Pancreas (tissue), 10 donors: ENCODE measurements at regions not wholly inside any gene's neighbourhood (a gene's known extent, or its start where the extent isn't known, plus 50 kb on each side); places are given as distances from the start of the nearest gene placed in this dataset.

ENCODE experiments used
- ATAC-seq, 4 donors: fragments of 200-7000 bp; cut with Tn5 transposase; one replicate each; pipeline versions ENCODE4 v1.8.0 to v1.9.1; 2020; ENCODE audit warnings: mild to moderate bottlenecking in 4 of 4, moderate library complexity in 4 of 4
- DNase-seq, 6 donors: peaks; one replicate each; pipeline ENCODE4 v3.0.0-alpha.2; 2020
- FAIRE-seq: peaks from 2 replicates; lab custom pipeline; 2012; peaks lifted over from hg19 to GRCh38; lab: Jason Lieb, UNC
- H3K27ac ChIP-seq, 4 donors: fragments of 200-600 bp; sonication (generic); 1 replicate in 3 of 4; 2 replicates in 1 of 4; pipeline versions ENCODE4 v1.5.0 to v1.8.0; 2020
- H3K27me3 ChIP-seq, 4 donors: fragments of 200-600 bp; one replicate each; pipeline ENCODE4 v1.8.0; 2021
- H3K36me3 ChIP-seq, 3 donors: fragments of 200-600 bp; sonication (generic) in 1 of 3; one replicate each; pipeline versions ENCODE4 v1.5.0 to v1.8.0; 2020 to 2021
- H3K4me1 ChIP-seq, 3 donors: fragments of 200-600 bp; one replicate each; pipeline ENCODE4 v1.8.0; 2021
- H3K4me3 ChIP-seq, 4 donors: fragments of 200-600 bp; sonication (generic) in 2 of 4; one replicate each; pipeline versions ENCODE4 v1.5.0 to v1.8.0; 2020 to 2021
- H3K9me3 ChIP-seq, 4 donors: fragments of 200-600 bp; one replicate each; pipeline ENCODE4 v1.8.0; 2021
- WGBS, 2 donors: extraction: QIAGEN DNeasy Blood & Tissue Kit; methylation state at CpG; one replicate each; pipeline ENCODE4 v1.1.7; 2013; 5-methylcytosine and 5-hydroxymethylcytosine counted together
- intact Hi-C, 3 donors: fragments of 100-400 bp; cut with DNase I; formaldehyde crosslinking; loops; one replicate each; pipeline versions ENCODE4 v1.11.1 to v1.14.2; 2022
- TF ChIP-seq, protein P1 (sequence below), 4 donors: fragments of 200-600 bp; sonication (generic) in 3 of 4; IDR thresholded peaks; one replicate each; pipeline versions ENCODE4 v1.5.0 to v1.8.0; 2021; ENCODE audit warnings: antibody characterized with exemption in 4 of 4
- donor health status: healthy with polysubstance abuse.
- donor health status: DM: no; HTN: no; CAD: no; lungs with moderate emphysema.
- donor health status: DM: no; HTN: no; CAD: no.
- donor health status: control.
- donor health status: control.
- donor health status: Bipolar disorder and iron deficiency.
- donor health status: DM: yes; HTN: yes; CAD: no.
- donor health status: DM: no; HTN: no; CAD: no.
- donor health status: DM: no; HTN: no; CAD: no.
- donor health status: DM: yes; HTN: yes; CAD: no.

- H3K36me3 ChIP-seq: no peaks in the 10 kb centered on the region
- TF ChIP-seq, protein P1, sequence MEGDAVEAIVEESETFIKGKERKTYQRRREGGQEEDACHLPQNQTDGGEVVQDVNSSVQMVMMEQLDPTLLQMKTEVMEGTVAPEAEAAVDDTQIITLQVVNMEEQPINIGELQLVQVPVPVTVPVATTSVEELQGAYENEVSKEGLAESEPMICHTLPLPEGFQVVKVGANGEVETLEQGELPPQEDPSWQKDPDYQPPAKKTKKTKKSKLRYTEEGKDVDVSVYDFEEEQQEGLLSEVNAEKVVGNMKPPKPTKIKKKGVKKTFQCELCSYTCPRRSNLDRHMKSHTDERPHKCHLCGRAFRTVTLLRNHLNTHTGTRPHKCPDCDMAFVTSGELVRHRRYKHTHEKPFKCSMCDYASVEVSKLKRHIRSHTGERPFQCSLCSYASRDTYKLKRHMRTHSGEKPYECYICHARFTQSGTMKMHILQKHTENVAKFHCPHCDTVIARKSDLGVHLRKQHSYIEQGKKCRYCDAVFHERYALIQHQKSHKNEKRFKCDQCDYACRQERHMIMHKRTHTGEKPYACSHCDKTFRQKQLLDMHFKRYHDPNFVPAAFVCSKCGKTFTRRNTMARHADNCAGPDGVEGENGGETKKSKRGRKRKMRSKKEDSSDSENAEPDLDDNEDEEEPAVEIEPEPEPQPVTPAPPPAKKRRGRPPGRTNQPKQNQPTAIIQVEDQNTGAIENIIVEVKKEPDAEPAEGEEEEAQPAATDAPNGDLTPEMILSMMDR (IDR thresholded peaks at IDR 0.05): no peak
- WGBS, 2 donors: 60 to 65% methylated on average over 2 of the region's 2 CpGs
- no peaks in the 10 kb centered on the region for H3K9me3 ChIP-seq
- H3K4me1 ChIP-seq: peaks cover 0 to 3% (median 0%) of the 10 kb centered on the region in 3 donors
- no peak overlapping the region for H3K27ac ChIP-seq
- no peaks in the 10 kb centered on the region for H3K27me3 ChIP-seq
- no peak overlapping the region for H3K4me3 ChIP-seq
- DNase-seq (no peak), ATAC-seq (no peak), FAIRE-seq (no peak)
- intact Hi-C loops: no loop called here
Observed at GRCh38 chr15:47390208-47390765, 327.0 kb upstream of the SEMA6D start.

DNA sequence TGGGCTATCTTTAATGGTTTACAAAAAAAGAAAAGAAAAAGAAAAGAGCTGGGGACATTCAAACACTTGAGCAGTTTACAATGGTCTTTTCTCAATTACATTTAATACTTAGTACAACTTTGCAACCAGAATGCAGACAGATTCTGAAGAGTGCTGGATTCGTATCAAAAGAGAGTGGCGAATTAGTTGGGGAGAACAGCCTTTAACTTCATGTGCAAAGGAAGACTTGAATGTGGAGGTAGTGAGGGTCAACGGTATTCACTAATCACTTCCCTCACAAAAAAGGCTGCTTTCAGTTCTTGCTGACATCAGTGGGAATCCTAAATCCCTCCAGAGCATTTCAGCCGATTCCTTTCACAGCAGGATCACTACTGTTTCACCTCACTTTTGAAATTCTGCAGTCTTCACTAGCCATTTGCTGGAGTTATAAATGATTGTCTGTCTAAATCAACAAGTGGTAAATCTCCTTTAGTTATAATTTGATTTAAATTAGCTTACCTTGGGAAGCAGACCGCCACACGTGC, 323.0 kb upstream of the SEMA6D start:
- H3K4me3 ChIP-seq: no peak overlapping the region
- TF ChIP-seq, protein P1 (IDR thresholded peaks at IDR 0.05): no peak
- no peak for ATAC-seq
- no peaks in the 10 kb centered on the region for H3K4me1 ChIP-seq
- intact Hi-C loops: no loop called here
- no peaks in the 10 kb centered on the region for H3K9me3 ChIP-seq
- DNase-seq: no peak
- no peak for FAIRE-seq
- H3K36me3 ChIP-seq: no peaks in the 10 kb centered on the region
- H3K27ac ChIP-seq: no peak overlapping the region
- 63 to 80% methylated on average over 6 of the region's 6 CpGs for WGBS, 2 donors
- no peaks in the 10 kb centered on the region for H3K27me3 ChIP-seq

DNA sequence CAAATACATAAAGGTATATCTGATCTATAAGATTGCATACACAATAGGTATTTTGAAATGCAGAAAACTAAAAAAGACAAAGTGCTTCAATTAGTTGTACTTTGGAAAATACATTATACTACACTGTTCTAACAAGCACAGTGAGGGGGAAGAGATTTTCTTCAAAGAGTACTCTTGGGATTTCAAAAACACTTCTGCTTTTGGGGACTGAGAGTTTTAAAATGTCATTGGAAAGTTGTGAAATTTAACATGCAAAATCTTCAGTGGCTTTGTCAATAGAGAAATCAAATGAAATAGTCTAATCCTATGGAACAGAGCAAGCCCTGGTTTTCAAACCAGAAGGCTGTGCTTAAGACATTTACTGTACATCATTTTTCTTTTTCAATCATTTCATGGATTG, 322.2 kb upstream of the SEMA6D start:
- Histone ChIP-seq H3K36me3 (no peaks in the 10 kb centered on the region), H3K4me3 (no peak overlapping the region), H3K4me1 (no peaks in the 10 kb centered on the region), H3K27me3 (no peaks in the 10 kb centered on the region), H3K9me3 (no peaks in the 10 kb centered on the region), H3K27ac (no peak overlapping the region)
- FAIRE-seq: no peak
- no peak for DNase-seq
- intact Hi-C loops: no loop called here
- TF ChIP-seq, protein P1 (IDR thresholded peaks at IDR 0.05): no peak
- no peak for ATAC-seq

GRCh38 chr15:47397655-47398054, 319.6 kb upstream of the SEMA6D start:
- whole genome bisulfite sequencing, 2 donors: 83 to 91% methylated on average over 2 of the region's 2 CpGs
- TF ChIP-seq, protein P1 (IDR thresholded peaks at IDR 0.05): no peak
- H3K27ac ChIP-seq: no peak overlapping the region
- no peaks in the 10 kb centered on the region for H3K9me3 ChIP-seq
- no peaks in the 10 kb centered on the region for H3K4me1 ChIP-seq
- H3K36me3 ChIP-seq: no peaks in the 10 kb centered on the region
- no peak for DNase-seq
- no peak for FAIRE-seq
- H3K27me3 ChIP-seq: no peaks in the 10 kb centered on the region
- intact Hi-C loops: no loop called here
- ATAC-seq: no peak
- no peak overlapping the region for H3K4me3 ChIP-seq

GRCh38 chr15:47398132-47398531, 319.2 kb upstream of the SEMA6D start:
- Histone ChIP-seq H3K36me3 (no peaks in the 10 kb centered on the region), H3K4me1 (no peaks in the 10 kb centered on the region), H3K4me3 (no peak overlapping the region), H3K27me3 (no peaks in the 10 kb centered on the region), H3K9me3 (no peaks in the 10 kb centered on the region), H3K27ac (no peak overlapping the region)
- no peak for DNase-seq
- intact Hi-C loops: no loop called here
- ATAC-seq: no peak
- TF ChIP-seq, protein P1 (IDR thresholded peaks at IDR 0.05): no peak
- FAIRE-seq: no peak
- 55 to 72% methylated on average over 3 of the region's 3 CpGs for WGBS, 2 donors
